HCT116 (cell line): ENCODE measurements at regions not wholly inside any gene's neighbourhood (a gene's known extent, or its start where the extent isn't known, plus 50 kb on each side); places are given as distances from the start of the nearest gene placed in this dataset.

ENCODE experiments used
- POLR2AphosphoS5 ChIP-seq: IDR thresholded peaks from 2 replicates; pipeline ENCODE4 v1.6.1; 2011; ENCODE audit warnings: mild to moderate bottlenecking, low read depth, low read length, moderate library complexity
- REST ChIP-seq: IDR thresholded peaks from 2 replicates; pipeline ENCODE4 v1.6.1; 2012; ENCODE audit warnings: low read depth

- TF ChIP-seq REST (no peak), POLR2AphosphoS5 (no peak)
These were observed 179.4 kb upstream of the RGMB start for GRCh38 chr5:98594098-98594497.
